CD4-positive, alpha-beta T cell (primary cell): ENCODE measurements at regions not wholly inside any gene's neighbourhood (a gene's known extent, or its start where the extent isn't known, plus 50 kb on each side); places are given as distances from the start of the nearest gene placed in this dataset.

Experiments used
- ATAC-seq: fragments of 200-7000 bp; cut with Tn5 transposase; one replicate; pipeline ENCODE4 v1.10.0; 2022; ENCODE audit warnings: mild to moderate bottlenecking; ENCODE audit not compliant: poor library complexity
- CTCF ChIA-PET: fragments of 350-600 bp; sonication (Branson Sonifier 250); formaldehyde crosslinking; loops from one replicate; lab custom pipeline; 2021; ENCODE audit warnings: antibody characterized with exemption, inconsistent platforms; lab: Charles Lee
- POLR2A ChIA-PET: fragments of 350-600 bp; sonication (Branson Sonifier 250); formaldehyde crosslinking; loops from one replicate; lab custom pipeline; 2021; ENCODE audit warnings: antibody characterized with exemption, inconsistent platforms; lab: Charles Lee
- DNase-seq, 14 experiments: peaks; one replicate each; pipeline ENCODE4 v3.0.0-alpha.2; 2013 to 2020; ENCODE audit warnings: mixed read lengths in 2 of 14
- H3K27ac ChIP-seq, 2 donors: one replicate each; pipeline versions ENCODE4 v1.5.1 to v1.7.0; 2013; ENCODE audit warnings: low read length in 2 of 2, low read depth in 1 of 2, mild to moderate bottlenecking in 1 of 2
- H3K27me3 ChIP-seq, 2 experiments: 1 replicate in 1 of 2; 2 replicates in 1 of 2; pipeline versions ENCODE4 v1.6.1 to v1.7.0; 2013; ENCODE audit warnings: low read length in 2 of 2, control low read depth in 1 of 2, mild to moderate bottlenecking in 1 of 2, moderate library complexity in 1 of 2; ENCODE audit not compliant: insufficient read depth in 2 of 2, control insufficient read depth in 1 of 2
- H3K36me3 ChIP-seq: one replicate; pipeline ENCODE4 v1.6.1; 2013; ENCODE audit warnings: low read length, control low read depth; ENCODE audit not compliant: insufficient read depth
- H3K4me1 ChIP-seq: one replicate; pipeline ENCODE4 v1.6.1; 2013; ENCODE audit warnings: low read length, control low read depth; ENCODE audit not compliant: insufficient read depth
- H3K4me3 ChIP-seq: one replicate; pipeline ENCODE4 v1.5.1; 2013; ENCODE audit warnings: mild to moderate bottlenecking, low read length, moderate library complexity
- H3K9me3 ChIP-seq, 2 experiments: 1 replicate in 1 of 2; 2 replicates in 1 of 2; pipeline versions ENCODE4 v1.6.1 to v1.7.0; 2013; ENCODE audit warnings: low read length in 2 of 2, mild to moderate bottlenecking in 2 of 2, control low read depth in 1 of 2, moderate library complexity in 1 of 2; ENCODE audit not compliant: control insufficient read depth in 1 of 2, insufficient read depth in 1 of 2
- H3K27ac Mint-ChIP-seq: one replicate; pipeline ENCODE4 v1.8.0; 2020; ENCODE audit warnings: mixed read lengths
- H3K27me3 Mint-ChIP-seq: one replicate; pipeline ENCODE4 v1.8.0; 2021; ENCODE audit warnings: mixed read lengths
- H3K36me3 Mint-ChIP-seq: one replicate; pipeline ENCODE4 v1.8.0; 2021; ENCODE audit warnings: low read depth, mixed read lengths
- H3K4me1 Mint-ChIP-seq: one replicate; pipeline ENCODE4 v1.8.0; 2021; ENCODE audit warnings: low read depth, mixed read lengths
- H3K4me3 Mint-ChIP-seq: one replicate; pipeline ENCODE4 v1.8.0; 2020; ENCODE audit warnings: mild to moderate bottlenecking, mixed read lengths
- H3K9me3 Mint-ChIP-seq: one replicate; pipeline ENCODE4 v1.8.0; 2020; ENCODE audit warnings: mixed read lengths
- intact Hi-C, 2 experiments: fragments of 100-400 bp; cut with DNase I in 1 of 2; cut with micrococcal nuclease in 1 of 2; formaldehyde crosslinking; loops; one replicate each; pipeline versions ENCODE4 v1.15.1 to v1.9.0; 2023 to 2025; cut with DNase I, micrococcal nuclease
- TF ChIP-seq, protein P1 (sequence below): fragments of 200-600 bp; IDR thresholded peaks from one replicate; pipeline ENCODE4 v1.8.0; 2022; ENCODE audit warnings: antibody characterized with exemption, mild to moderate bottlenecking

DNA sequence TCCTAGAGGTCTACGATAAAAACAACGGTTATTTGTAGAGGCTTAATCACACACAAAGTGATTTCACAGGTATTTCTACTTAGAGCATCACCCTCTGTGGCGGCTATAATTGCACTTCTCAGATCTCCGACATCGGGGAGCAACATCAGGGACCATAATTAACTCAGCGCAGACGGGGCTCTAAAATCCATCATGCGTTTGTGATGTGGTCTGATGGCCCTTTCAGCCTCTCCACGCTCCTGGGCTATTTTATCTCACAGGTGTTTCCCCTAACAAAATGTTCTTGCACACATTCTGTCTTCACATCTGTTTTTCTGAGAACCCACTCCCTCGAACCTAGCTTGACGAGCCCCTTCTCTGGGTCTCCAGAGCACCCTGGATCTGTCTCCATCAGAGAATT, 146.3 kb upstream of the DUSP10 start:
- H3K27me3 ChIP-seq, result no peaks in the 10 kb centered on the region
- H3K27ac Mint-ChIP-seq, result no peak overlapping the region
- no peaks in the 10 kb centered on the region for H3K9me3 Mint-ChIP-seq
- no peak overlapping the region for H3K4me3 ChIP-seq
- no peaks in the 10 kb centered on the region for H3K36me3 Mint-ChIP-seq
- TF ChIP-seq, protein P1, sequence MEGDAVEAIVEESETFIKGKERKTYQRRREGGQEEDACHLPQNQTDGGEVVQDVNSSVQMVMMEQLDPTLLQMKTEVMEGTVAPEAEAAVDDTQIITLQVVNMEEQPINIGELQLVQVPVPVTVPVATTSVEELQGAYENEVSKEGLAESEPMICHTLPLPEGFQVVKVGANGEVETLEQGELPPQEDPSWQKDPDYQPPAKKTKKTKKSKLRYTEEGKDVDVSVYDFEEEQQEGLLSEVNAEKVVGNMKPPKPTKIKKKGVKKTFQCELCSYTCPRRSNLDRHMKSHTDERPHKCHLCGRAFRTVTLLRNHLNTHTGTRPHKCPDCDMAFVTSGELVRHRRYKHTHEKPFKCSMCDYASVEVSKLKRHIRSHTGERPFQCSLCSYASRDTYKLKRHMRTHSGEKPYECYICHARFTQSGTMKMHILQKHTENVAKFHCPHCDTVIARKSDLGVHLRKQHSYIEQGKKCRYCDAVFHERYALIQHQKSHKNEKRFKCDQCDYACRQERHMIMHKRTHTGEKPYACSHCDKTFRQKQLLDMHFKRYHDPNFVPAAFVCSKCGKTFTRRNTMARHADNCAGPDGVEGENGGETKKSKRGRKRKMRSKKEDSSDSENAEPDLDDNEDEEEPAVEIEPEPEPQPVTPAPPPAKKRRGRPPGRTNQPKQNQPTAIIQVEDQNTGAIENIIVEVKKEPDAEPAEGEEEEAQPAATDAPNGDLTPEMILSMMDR, result no peak
- CTCF ChIA-PET, result no interaction called here
- no peaks in the 10 kb centered on the region for H3K4me1 Mint-ChIP-seq
- ATAC-seq, result no peak
- H3K36me3 ChIP-seq, result no peaks in the 10 kb centered on the region
- H3K27me3 Mint-ChIP-seq, result peaks cover 12% of the 10 kb centered on the region
- no peak for DNase-seq
- H3K4me3 Mint-ChIP-seq, result no peak overlapping the region
- no peaks in the 10 kb centered on the region for H3K9me3 ChIP-seq
- H3K27ac ChIP-seq, result no peak overlapping the region
- POLR2A ChIA-PET, result no interaction called here
- intact Hi-C loops, result no loop called here
- no peaks in the 10 kb centered on the region for H3K4me1 ChIP-seq

DNA sequence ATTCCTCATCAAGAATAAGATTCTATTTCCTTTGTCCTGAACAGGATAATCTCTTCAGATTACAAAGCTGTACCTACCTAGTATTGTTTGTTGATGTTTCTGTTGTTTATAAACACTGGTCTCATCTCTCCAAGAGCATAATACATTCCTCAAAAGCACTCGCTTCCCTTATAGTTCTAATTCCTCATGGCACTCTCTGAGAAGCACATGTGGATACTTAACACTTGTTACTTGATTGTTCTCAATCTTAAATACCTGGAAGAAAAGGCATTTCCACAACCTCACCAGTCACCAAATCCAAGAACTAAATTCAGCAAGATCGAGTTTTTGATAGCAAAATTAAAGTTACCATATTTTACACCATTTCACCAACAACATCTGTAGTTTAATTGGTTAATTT, 145.9 kb upstream of the DUSP10 start:
- TF ChIP-seq, protein P1, result no peak
- Mint-ChIP-seq H3K27me3 (peaks cover 12% of the 10 kb centered on the region), H3K27ac (no peak overlapping the region), H3K9me3 (no peaks in the 10 kb centered on the region), H3K4me1 (no peaks in the 10 kb centered on the region), H3K36me3 (no peaks in the 10 kb centered on the region), H3K4me3 (no peak overlapping the region)
- Histone ChIP-seq H3K27me3 (no peaks in the 10 kb centered on the region), H3K27ac (no peak overlapping the region), H3K36me3 (no peaks in the 10 kb centered on the region), H3K4me1 (no peaks in the 10 kb centered on the region), H3K4me3 (no peak overlapping the region), H3K9me3 (no peaks in the 10 kb centered on the region)
- ChIA-PET CTCF (no interaction called here), POLR2A (no interaction called here)
- ATAC-seq (no peak), DNase-seq (no peak)
- intact Hi-C loops, result no loop called here

DNA sequence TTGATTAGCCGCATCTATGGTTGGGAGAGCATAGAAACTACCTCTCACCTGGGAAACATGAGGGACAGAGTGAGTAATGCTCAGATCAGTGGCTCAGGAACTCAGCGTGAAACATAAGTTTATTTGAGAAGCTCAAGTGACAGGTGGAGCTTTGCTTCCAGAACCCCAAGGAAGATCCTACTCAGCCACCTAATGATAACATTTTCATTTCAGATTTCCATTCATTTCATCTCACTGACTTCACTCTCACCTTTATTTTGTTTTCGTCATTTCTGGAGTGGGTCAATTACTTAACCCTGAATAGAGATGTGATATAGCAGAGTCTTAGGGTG, 145.5 kb upstream of the DUSP10 start:
- H3K36me3 Mint-ChIP-seq, result no peaks in the 10 kb centered on the region
- Histone ChIP-seq H3K27me3 (no peaks in the 10 kb centered on the region), H3K36me3 (no peaks in the 10 kb centered on the region), H3K9me3 (no peaks in the 10 kb centered on the region), H3K4me3 (no peak overlapping the region), H3K4me1 (no peaks in the 10 kb centered on the region), H3K27ac (no peak overlapping the region)
- ATAC-seq, result no peak
- no peaks in the 10 kb centered on the region for H3K9me3 Mint-ChIP-seq
- peaks cover 12% of the 10 kb centered on the region for H3K27me3 Mint-ChIP-seq
- POLR2A ChIA-PET, result no interaction called here
- TF ChIP-seq, protein P1, result no peak
- H3K4me3 Mint-ChIP-seq, result no peak overlapping the region
- H3K27ac Mint-ChIP-seq, result no peak overlapping the region
- H3K4me1 Mint-ChIP-seq, result no peaks in the 10 kb centered on the region
- CTCF ChIA-PET, result no interaction called here
- DNase-seq, result no peak
- intact Hi-C loops, result no loop called here
